GM12878 (cell line): ENCODE measurements at regions not wholly inside any gene's neighbourhood (a gene's known extent, or its start where the extent isn't known, plus 50 kb on each side); places are given as distances from the start of the nearest gene placed in this dataset.

Experiments
- ATAC-seq: fragments of 200-7000 bp; cut with Tn5 transposase; 3 replicates; pipeline ENCODE4 v1.9.1; 2020; ENCODE audit warnings: mild to moderate bottlenecking, moderate library complexity
- BruUV-seq: library from RNA; stranded (reverse); fragments of 400-500 nt; replicated peaks from 2 replicates; lab custom pipeline; 2021; lab: Mats Ljungman, UMichigan
- CTCF ChIA-PET: fragments of 300-600 bp; sonication (Branson Sonifier 250); formaldehyde crosslinking; extraction: SDS; loops from one replicate; lab custom pipeline; 2021; ENCODE audit warnings: inconsistent platforms; lab: Yijun Ruan, JAX
- POLR2A ChIA-PET: fragments of 350-600 bp; formaldehyde crosslinking; extraction: SDS; loops from one replicate; lab custom pipeline; 2021; ENCODE audit warnings: inconsistent platforms; lab: Charles Lee
- RAD21 ChIA-PET: fragments of 300-600 bp; sonication (Branson Sonifier 250); formaldehyde crosslinking; loops from one replicate; lab custom pipeline; 2023; ENCODE audit warnings: antibody characterized with exemption; ENCODE audit not compliant: unreplicated experiment; lab: Charles Lee
- SMC1A ChIA-PET: fragments of 300-600 bp; sonication (Branson Sonifier 250); formaldehyde crosslinking; loops from one replicate; lab custom pipeline; 2023; ENCODE audit not compliant: unreplicated experiment, uncharacterized antibody; lab: Charles Lee
- DNase-seq: peaks from one replicate; pipeline ENCODE4 v3.0.0-alpha.2; 2011; ENCODE audit warnings: low read depth, low spot score
- FAIRE-seq: peaks from 3 replicates; lab custom pipeline; 2011; peaks lifted over from hg19 to GRCh38; lab: Jason Lieb, UNC
- H2AFZ ChIP-seq: 2 replicates; pipeline ENCODE4 v1.6.0; 2011; ENCODE audit warnings: low read depth, low read length, control low read depth; ENCODE audit not compliant: control insufficient read depth
- H3K27ac ChIP-seq: 2 replicates; pipeline ENCODE4 v1.5.1; 2011; ENCODE audit warnings: control low read depth; ENCODE audit not compliant: control insufficient read depth, insufficient read depth
- H3K27me3 ChIP-seq, 2 experiments: replicated peaks in 1 of 2; 2 replicates each; pipeline versions ENCODE4 v1.6.0 to v1.6.1; 2011; ENCODE audit warnings: low read length in 1 of 2; ENCODE audit not compliant: control insufficient read depth in 2 of 2, insufficient read depth in 2 of 2
- H3K36me3 ChIP-seq, 2 experiments: 2 replicates each; pipeline ENCODE4 v1.5.1; 2011; ENCODE audit warnings: low read length in 1 of 2; ENCODE audit not compliant: control insufficient read depth in 2 of 2, insufficient read depth in 2 of 2
- H3K4me1 ChIP-seq: 2 replicates; pipeline ENCODE4 v1.6.1; 2011; ENCODE audit warnings: mild to moderate bottlenecking, low read length, moderate library complexity, mixed read lengths; ENCODE audit not compliant: control insufficient read depth, insufficient read depth
- H3K4me2 ChIP-seq: 2 replicates; pipeline ENCODE4 v1.6.0; 2011; ENCODE audit warnings: control low read depth; ENCODE audit not compliant: control insufficient read depth, insufficient read depth
- H3K4me3 ChIP-seq: fragments of 200-600 bp; sonication (generic); 2 replicates; pipeline ENCODE4 v1.5.1; 2016
- H3K79me2 ChIP-seq: 2 replicates; pipeline ENCODE4 v1.6.0; 2011; ENCODE audit warnings: low read length; ENCODE audit not compliant: control insufficient read depth, insufficient read depth
- H3K9ac ChIP-seq: 2 replicates; pipeline ENCODE4 v1.8.0; 2011; ENCODE audit warnings: low read length, control low read depth, mixed read lengths; ENCODE audit not compliant: control insufficient read depth, insufficient read depth
- H3K9me3 ChIP-seq: replicated peaks from 3 replicates; pipeline ENCODE4 v1.5.1; 2011; ENCODE audit warnings: mild to moderate bottlenecking, low read length; ENCODE audit not compliant: control insufficient read depth, insufficient read depth
- H4K20me1 ChIP-seq: 2 replicates; pipeline ENCODE4 v1.6.0; 2011; ENCODE audit not compliant: control insufficient read depth, insufficient read depth
- ATF2 ChIP-seq: IDR thresholded peaks from 2 replicates; pipeline ENCODE4 v1.6.1; 2012; ENCODE audit warnings: low read length, inconsistent platforms
- BCL3 ChIP-seq: IDR thresholded peaks from 2 replicates; pipeline ENCODE4 v1.6.1; 2011; ENCODE audit warnings: borderline replicate concordance, low read depth, mild to moderate bottlenecking, moderate library complexity, low read length; ENCODE audit not compliant: insufficient read depth, poor library complexity, severe bottlenecking
- BRCA1 ChIP-seq: IDR thresholded peaks from 2 replicates; pipeline ENCODE4 v1.6.1; 2011; ENCODE audit warnings: low read depth, low read length, improper control_type of control experiment
- ETV6 ChIP-seq, 2 experiments: fragments of 450-650 bp in 1 of 2; IDR thresholded peaks in 1 of 2; conservative IDR thresholded peaks in 1 of 2; 2 replicates each; pipeline ENCODE4 v1.6.1; 2014; ENCODE audit warnings: antibody characterized with exemption in 1 of 2, borderline replicate concordance in 1 of 2, low read depth in 1 of 2, mild to moderate bottlenecking in 1 of 2, moderate library complexity in 1 of 2
- FOS ChIP-seq: IDR thresholded peaks from 3 replicates; pipeline ENCODE4 v1.6.1; 2011; ENCODE audit warnings: borderline replicate concordance; ENCODE audit not compliant: insufficient read length; ENCODE audit errors: extremely low read depth
- GATAD2B ChIP-seq: fragments of 450-650 bp; conservative IDR thresholded peaks from 2 replicates; pipeline ENCODE4 v1.6.1; 2017; ENCODE audit warnings: low read depth, mild to moderate bottlenecking, moderate library complexity
- HDGF ChIP-seq: fragments of 450-650 bp; IDR thresholded peaks from 2 replicates; pipeline ENCODE4 v1.6.1; 2016; ENCODE audit warnings: antibody characterized with exemption
- MEF2B ChIP-seq: fragments of 450-650 bp; IDR thresholded peaks from 2 replicates; pipeline ENCODE4 v1.6.1; 2018; ENCODE audit warnings: mild to moderate bottlenecking, moderate library complexity; ENCODE audit not compliant: partially characterized antibody, poor library complexity, severe bottlenecking
- PKNOX1 ChIP-seq: fragments of 450-650 bp; IDR thresholded peaks from 2 replicates; pipeline ENCODE4 v1.6.1; 2016; ENCODE audit warnings: mild to moderate bottlenecking
- POLR2AphosphoS2 ChIP-seq: IDR thresholded peaks from 2 replicates; pipeline ENCODE4 v1.6.1; 2011; ENCODE audit warnings: low read depth, mild to moderate bottlenecking, low read length, improper control_type of control experiment, moderate library complexity
- POLR2AphosphoS5 ChIP-seq: IDR thresholded peaks from 2 replicates; pipeline ENCODE4 v1.6.1; 2011; ENCODE audit warnings: mild to moderate bottlenecking, low read length, inconsistent platforms
- POU2F2 ChIP-seq: IDR thresholded peaks from 3 replicates; pipeline ENCODE4 v1.6.1; 2011; ENCODE audit warnings: low read depth, mild to moderate bottlenecking, low read length, borderline replicate concordance
- RAD21 ChIP-seq: IDR thresholded peaks from 2 replicates; pipeline ENCODE4 v1.6.1; 2011; ENCODE audit warnings: mild to moderate bottlenecking, low read depth, low read length, moderate library complexity; ENCODE audit not compliant: insufficient read depth
- RB1 ChIP-seq: fragments of 450-650 bp; formaldehyde crosslinking; IDR thresholded peaks from 2 replicates; pipeline ENCODE4 v1.6.1; 2017; ENCODE audit warnings: mild to moderate bottlenecking, borderline replicate concordance
- RUNX3 ChIP-seq: IDR thresholded peaks from 2 replicates; pipeline ENCODE4 v1.6.1; 2012; ENCODE audit warnings: low read length, inconsistent platforms
- SREBF1 ChIP-seq: IDR thresholded peaks from 2 replicates; pipeline ENCODE4 v1.6.1; 2012; ENCODE audit warnings: mild to moderate bottlenecking, low read length
- STAT3 ChIP-seq: IDR thresholded peaks from 2 replicates; pipeline ENCODE4 v1.6.1; 2011; ENCODE audit warnings: low read depth, low read length, improper control_type of control experiment
- TCF12 ChIP-seq: IDR thresholded peaks from 2 replicates; pipeline ENCODE4 v1.6.1; 2011; ENCODE audit warnings: low read depth, mild to moderate bottlenecking, low read length
- YBX1 ChIP-seq: fragments of 450-650 bp; IDR thresholded peaks from 2 replicates; pipeline ENCODE4 v1.6.1; 2016; ENCODE audit warnings: antibody characterized with exemption
- ZNF24 ChIP-seq: fragments of 450-650 bp; IDR thresholded peaks from 2 replicates; pipeline ENCODE4 v1.6.1; 2017; ENCODE audit warnings: antibody characterized with exemption, mild to moderate bottlenecking
- ZNF622 ChIP-seq: fragments of 450-650 bp; IDR thresholded peaks from 2 replicates; pipeline ENCODE4 v1.6.1; 2017; ENCODE audit warnings: mild to moderate bottlenecking, inconsistent platforms
- WGBS: methylation state at CpG from one replicate; pipeline ENCODE4 v1.1.6; 2016; ENCODE audit warnings: low lambda C conversion rate; ENCODE audit not compliant: insufficient replicate concordance, insufficient coverage; ENCODE audit errors: missing lambda C conversion rate; 5-methylcytosine and 5-hydroxymethylcytosine counted together
- in situ Hi-C: fragments of 300-500 bp; cut with MboI; formaldehyde crosslinking; loops from 9 replicates; pipeline ENCODE4 v1.14.3; 2018; ENCODE audit warnings: mixed read lengths
- intact Hi-C: fragments of 100-400 bp; cut with micrococcal nuclease; formaldehyde crosslinking; loops from one replicate; pipeline ENCODE4 v1.14.2; 2022; ENCODE audit not compliant: unreplicated experiment

GRCh38 chr2:74777161-74777900 is 56.6 kb upstream of the HK2 start:
- peak overlapping the region; percentile 14 for H2AFZ ChIP-seq
- RAD21 ChIA-PET: interaction anchor here (1.1 kb wide), 1 partner anchor 13 kb away, joined by 3 read pairs; no protein-coding TSS in a partner anchor
- TF ChIP-seq POLR2AphosphoS5: no peak
- TF ChIP-seq ETV6 (conservative IDR thresholded peaks at IDR 0.05 in 1 of 2, IDR thresholded peaks at IDR 0.05 in 1 of 2; ENCODE audit: borderline replicate concordance in 1 of 2, low read depth in 1 of 2): peak in 1 of 2 experiments; percentile 72; a peak in 2 of 4 replicates
- no peak for TF ChIP-seq SREBF1
- TF ChIP-seq MEF2B: peak; percentile 97
- TF ChIP-seq ZNF24: no peak
- TF ChIP-seq HDGF: no peak
- TF ChIP-seq PKNOX1: no peak
- no peak for TF ChIP-seq BRCA1
- TF ChIP-seq FOS: no peak
- peak; percentile 59 for TF ChIP-seq RUNX3
- no peak for TF ChIP-seq POU2F2
- peak; percentile 70; the same call in 1 of the 2 replicates for TF ChIP-seq GATAD2B
- TF ChIP-seq ATF2: 0 out of 2 replicates have a peak, but pooled peaks have one; percentile 43
- TF ChIP-seq RAD21: no peak
- peak; percentile 60; the same call in 1 of the 2 replicates for TF ChIP-seq RB1
- no peak for TF ChIP-seq ZNF622
- TF ChIP-seq STAT3: no peak
- TF ChIP-seq POLR2AphosphoS2: no peak
- TF ChIP-seq YBX1: peak; percentile 17; the same call in 1 of the 2 replicates
- TF ChIP-seq TCF12: 0 out of 2 replicates have a peak, but pooled peaks have one; percentile 36
- TF ChIP-seq BCL3: peak; percentile 34

More at GRCh38 chr2:74777161-74777900, 56.6 kb upstream of the HK2 start:
- no peaks in the 10 kb centered on the region for H3K9me3 ChIP-seq
- CTCF ChIA-PET: interaction anchor here (0.9 to 1.1 kb wide), 3 partner anchors 15 to 72 kb away, joined by 3 read pairs; no protein-coding TSS in a partner anchor
- peak; percentile 83 for ATAC-seq
- peak; percentile 41 for DNase-seq
- H3K27me3 ChIP-seq: no peaks in the 10 kb centered on the region
- H3K4me2 ChIP-seq: no peak overlapping the region
- SMC1A ChIA-PET: interaction anchor here (0.7 to 1.8 kb wide), 8 partner anchors 10 to 831 kb away, joined by 3 to 5 read pairs (median 4); no protein-coding TSS in a partner anchor
- H3K4me1 ChIP-seq: peaks cover 11% of the 10 kb centered on the region
- no peaks in the 10 kb centered on the region for H3K36me3 ChIP-seq
- no peak overlapping the region for H3K4me3 ChIP-seq
- no TSS peak for BruUV-seq
- no peaks in the 10 kb centered on the region for H4K20me1 ChIP-seq
- POLR2A ChIA-PET: no interaction called here
- intact Hi-C loops (no loop called here), in situ Hi-C loops (no loop called here)
- 7% methylated on average over 8 of the region's 8 CpGs for WGBS
- no peak overlapping the region for H3K27ac ChIP-seq
- H3K79me2 ChIP-seq: no peaks in the 10 kb centered on the region
- FAIRE-seq: no peak
- no peak overlapping the region for H3K9ac ChIP-seq
